NCI-H510A (cell line): ENCODE measurements at regions not wholly inside any gene's neighbourhood (a gene's known extent, or its start where the extent isn't known, plus 50 kb on each side); places are given as distances from the start of the nearest gene placed in this dataset.

Experiments used
- DNase-seq: peaks from one replicate; lab custom pipeline; 2025; lab: John Stamatoyannopoulos, UW

DNA sequence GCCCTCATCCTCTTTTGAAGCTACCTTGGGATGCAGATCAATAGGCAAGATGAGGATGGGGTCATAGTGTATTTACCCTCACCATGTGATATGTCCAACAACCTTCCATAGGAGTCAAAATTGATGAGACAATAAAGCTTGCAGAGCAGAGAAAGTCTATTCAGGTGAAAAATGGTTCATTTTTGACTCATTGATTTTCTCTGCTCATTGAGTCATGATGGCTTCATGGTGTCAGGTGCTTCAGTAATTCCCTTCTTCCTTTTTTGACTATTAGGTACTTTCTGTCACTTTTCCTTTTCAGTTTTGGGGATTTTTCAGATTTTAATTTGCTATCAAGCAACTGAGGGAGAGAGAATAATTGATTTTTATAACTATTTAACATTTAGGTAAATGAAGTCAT, 55.9 kb upstream of the IL2 start:
- no peak for DNase-seq

GRCh38 chr4:122508083-122508482, 51.6 kb upstream of the IL2 start:
- DNase-seq = no peak
